ENCODE measurements at regions not wholly inside any gene's neighbourhood (a gene's known extent, or its start where the extent isn't known, plus 50 kb on each side); places are given as distances from the start of the nearest gene placed in this dataset.

GRCh38 chr21:32183396-32183795 lies 95.5 kb downstream of the MIS18A start:
- DNase-seq: no peak

- DNase-seq: no peak
These were observed 96.4 kb downstream of the MIS18A start for GRCh38 chr21:32182449-32182848.

- DNase-seq: no peak
These were observed 97.4 kb downstream of the MIS18A start for GRCh38 chr21:32181457-32181856.

GRCh38 chr21:32174819-32175218 lies 104.0 kb downstream of the MIS18A start:
- DNase-seq: no peak

- DNase-seq: no peak
These were observed 105.6 kb downstream of the MIS18A start for GRCh38 chr21:32173121-32173724.

- DNase-seq: no peak
These were observed 106.7 kb downstream of the MIS18A start for GRCh38 chr21:32172106-32172505.

GRCh38 chr21:32167513-32167912 lies 111.3 kb downstream of the MIS18A start:
- no peak for DNase-seq

- no peak for DNase-seq
These were observed 115.5 kb downstream of the MIS18A start for GRCh38 chr21:32163386-32163785.

- no peak for DNase-seq
These were observed 116.0 kb downstream of the MIS18A start for GRCh38 chr21:32162727-32163320.

GRCh38 chr21:32155226-32155625 lies 123.6 kb downstream of the MIS18A start:
- no peak for DNase-seq

- DNase-seq: no peak
These were observed 131.8 kb downstream of the MIS18A start for GRCh38 chr21:32147041-32147440.

- DNase-seq: no peak
These were observed 134.0 kb downstream of the MIS18A start for GRCh38 chr21:32144851-32145250.

GRCh38 chr21:32143241-32143939 lies 135.5 kb downstream of the MIS18A start:
- DNase-seq: peak; percentile 30

GRCh38 chr21:32141318-32141633 lies 137.6 kb downstream of the MIS18A start:
- no peak for DNase-seq

- no peak for DNase-seq
These were observed 138.1 kb downstream of the MIS18A start for GRCh38 chr21:32140604-32141317.

- no peak for DNase-seq
These were observed 138.7 kb downstream of the MIS18A start for GRCh38 chr21:32140151-32140550.

- DNase-seq: no peak
These were observed 140.2 kb downstream of the MIS18A start for GRCh38 chr21:32138658-32139057.

GRCh38 chr21:32137931-32138330 lies 140.9 kb downstream of the MIS18A start:
- DNase-seq: no peak

- no peak for DNase-seq
These were observed 141.6 kb downstream of the MIS18A start for GRCh38 chr21:32137266-32137665.

- DNase-seq: no peak
These were observed 142.3 kb downstream of the MIS18A start for GRCh38 chr21:32136546-32136945.

GRCh38 chr21:32135401-32136363 lies 143.2 kb downstream of the MIS18A start:
- no peak for DNase-seq

GRCh38 chr21:32134441-32135130 lies 144.3 kb downstream of the MIS18A start:
- DNase-seq: no peak

Measured in retina (tissue), 1 donor.